Ovary (tissue), 7 donors: ENCODE measurements at regions not wholly inside any gene's neighbourhood (a gene's known extent, or its start where the extent isn't known, plus 50 kb on each side); places are given as distances from the start of the nearest gene placed in this dataset.

Experiments
- DNase-seq, 5 donors: peaks; one replicate each; pipeline ENCODE4 v3.0.0-alpha.2; 2019 to 2020
- H3K27ac ChIP-seq, 2 donors: fragments of 200-600 bp; one replicate each; pipeline versions ENCODE4 v1.5.1 to v1.8.0; 2019 to 2022
- H3K27me3 ChIP-seq: fragments of 200-600 bp; one replicate; pipeline ENCODE4 v1.8.0; 2022
- H3K36me3 ChIP-seq: fragments of 200-600 bp; sonication (generic); one replicate; pipeline ENCODE4 v1.5.1; 2019
- H3K4me1 ChIP-seq: one replicate; pipeline ENCODE4 v1.8.1; 2013; ENCODE audit warnings: mild to moderate bottlenecking, moderate library complexity; ENCODE audit not compliant: insufficient read depth
- H3K4me3 ChIP-seq: fragments of 200-600 bp; sonication (generic); one replicate; pipeline ENCODE4 v1.5.1; 2017
- H3K9me3 ChIP-seq, 2 donors: fragments of 200-600 bp in 1 of 2; sonication (generic) in 1 of 2; one replicate each; pipeline versions ENCODE4 v1.5.1 to v1.8.1; 2013 to 2019; ENCODE audit warnings: mild to moderate bottlenecking in 1 of 2, moderate library complexity in 1 of 2
- CTCF ChIP-seq, 3 donors: fragments of 450-650 bp in 2 of 3; fragments of 200-600 bp in 1 of 3; IDR thresholded peaks; one replicate each; pipeline versions ENCODE4 v1.5.1 to v1.8.0; 2016 to 2022; ENCODE audit warnings: antibody characterized with exemption in 3 of 3, mild to moderate bottlenecking in 1 of 3
- EP300 ChIP-seq: sonication (generic); formaldehyde crosslinking; IDR thresholded peaks from one replicate; pipeline ENCODE4 v1.6.1; 2017; ENCODE audit warnings: antibody characterized with exemption
- POLR2A ChIP-seq: fragments of 450-650 bp; IDR thresholded peaks from one replicate; pipeline ENCODE4 v1.6.1; 2017; ENCODE audit warnings: antibody characterized with exemption, mild to moderate bottlenecking, moderate library complexity
- WGBS, 3 donors: extraction: QIAGEN DNeasy Blood & Tissue Kit in 1 of 3; methylation state at CpG; one replicate each; pipeline versions ENCODE4 v1.1.5 to v1.1.7; 2013 to 2017; 5-methylcytosine and 5-hydroxymethylcytosine counted together
- intact Hi-C, 4 donors: fragments of 100-400 bp; cut with DNase I; formaldehyde crosslinking; loops; one replicate each; pipeline versions ENCODE4 v1.11.0 to v1.15.1; 2022 to 2023
- donor health status: DM: no; HTN: no; CAD: no; lungs with moderate emphysema.
- donor health status: DM: no; HTN: no; CAD: no.
- donor health status: Bipolar disorder and iron deficiency.
- donor health status: DM: no; HTN: no; CAD: no.
- donor health status: DM: yes; HTN: yes; CAD: no.

GRCh38 chr15:75129788-75130187 is 71.9 kb upstream of the C15orf39 start:
- no peak for DNase-seq
- TF ChIP-seq CTCF (IDR thresholded peaks at IDR 0.05) (no peak), POLR2A (no peak), EP300 (no peak)
- intact Hi-C loops: loop anchor here in 1 of 4 donors (5.0 kb wide), 1 partner anchor 53 kb away; no protein-coding TSS in a partner anchor
- no peaks in the 10 kb centered on the region for H3K9me3 ChIP-seq
- H3K4me1 ChIP-seq: peaks cover 2% of the 10 kb centered on the region
- no peak overlapping the region for H3K4me3 ChIP-seq
- H3K27ac ChIP-seq: no peak overlapping the region
- no peaks in the 10 kb centered on the region for H3K36me3 ChIP-seq
- 88 to 96% (median 95%) methylated on average over 4 of the region's 4 CpGs for WGBS, 3 donors
- H3K27me3 ChIP-seq: no peaks in the 10 kb centered on the region

- no peak for TF ChIP-seq CTCF (IDR thresholded peaks at IDR 0.05)
- TF ChIP-seq EP300: no peak
- TF ChIP-seq POLR2A: no peak
- WGBS, 3 donors: 92 to 96% (median 93%) methylated on average over 1 of the region's 1 CpG
- no peaks in the 10 kb centered on the region for H3K36me3 ChIP-seq
Measured at GRCh38 chr15:75131269-75131643, 70.4 kb upstream of the C15orf39 start.

GRCh38 chr15:75134748-75135147 is 66.9 kb upstream of the C15orf39 start:
- no peak overlapping the region for H3K27ac ChIP-seq
- TF ChIP-seq POLR2A (no peak), EP300 (no peak), CTCF (IDR thresholded peaks at IDR 0.05) (no peak)
- intact Hi-C loops: loop anchor here in 1 of 4 donors (5.0 kb wide), 1 partner anchor 48 kb away; no protein-coding TSS in a partner anchor
- no peak overlapping the region for H3K4me3 ChIP-seq
- H3K9me3 ChIP-seq: no peaks in the 10 kb centered on the region
- H3K36me3 ChIP-seq: no peaks in the 10 kb centered on the region
- peaks cover 20% of the 10 kb centered on the region for H3K4me1 ChIP-seq
- H3K27me3 ChIP-seq: no peaks in the 10 kb centered on the region
- 99 to 100% (median 100%) methylated on average over 2 of the region's 2 CpGs for WGBS, 3 donors
- no peak for DNase-seq

More at GRCh38 chr15:75131269-75131643, 70.4 kb upstream of the C15orf39 start:
- Histone ChIP-seq H3K27me3 (no peaks in the 10 kb centered on the region), H3K4me1 (no peaks in the 10 kb centered on the region), H3K9me3 (no peaks in the 10 kb centered on the region), H3K27ac (no peak overlapping the region), H3K4me3 (no peak overlapping the region)
- no peak for DNase-seq
- intact Hi-C loops: loop anchor here in 1 of 4 donors (5.0 kb wide), 1 partner anchor 51 kb away; no protein-coding TSS in a partner anchor

- DNase-seq: no peak
- no peaks in the 10 kb centered on the region for H3K36me3 ChIP-seq
- H3K4me3 ChIP-seq: no peak overlapping the region
- TF ChIP-seq EP300: no peak
- no peak for TF ChIP-seq CTCF (IDR thresholded peaks at IDR 0.05)
- no peak for TF ChIP-seq POLR2A
- H3K9me3 ChIP-seq: no peaks in the 10 kb centered on the region
- intact Hi-C loops: no loop called here
- WGBS, 3 donors: 58 to 62% (median 60%) methylated on average over 3 of the region's 3 CpGs
- H3K27me3 ChIP-seq: no peaks in the 10 kb centered on the region
- peaks cover 24% of the 10 kb centered on the region for H3K4me1 ChIP-seq
- H3K27ac ChIP-seq: no peak overlapping the region
Measured at GRCh38 chr15:75136118-75136517, 65.6 kb upstream of the C15orf39 start.
